SHP77 (cell line): ENCODE measurements at regions not wholly inside any gene's neighbourhood (a gene's known extent, or its start where the extent isn't known, plus 50 kb on each side); places are given as distances from the start of the nearest gene placed in this dataset.

Experiments
- DNase-seq, 2 experiments: peaks; one replicate each; lab custom pipeline; 2025; lab: John Stamatoyannopoulos, UW

- DNase-seq: no peak
These were observed 146.9 kb downstream of the TFEC start for GRCh38 chr7:115883629-115884028.

GRCh38 chr7:115881476-115881875, 149.1 kb downstream of the TFEC start:
- DNase-seq: no peak

GRCh38 chr7:115879171-115879570, 151.4 kb downstream of the TFEC start:
- DNase-seq: no peak

GRCh38 chr7:115869801-115870200, 160.8 kb downstream of the TFEC start:
- DNase-seq: no peak

GRCh38 chr7:115869190-115869589, 161.4 kb downstream of the TFEC start:
- no peak for DNase-seq

GRCh38 chr7:115868369-115868768, 162.2 kb downstream of the TFEC start:
- DNase-seq: no peak

- DNase-seq: no peak
These were observed 166.5 kb downstream of the TFEC start for GRCh38 chr7:115864082-115864481.

GRCh38 chr7:115851291-115851690, 179.3 kb downstream of the TFEC start:
- DNase-seq: peak; percentile 57 to 63

- no peak for DNase-seq
These were observed 179.8 kb downstream of the TFEC start for GRCh38 chr7:115850774-115851173.

- no peak for DNase-seq
These were observed 185.7 kb downstream of the TFEC start for GRCh38 chr7:115844857-115845256.

- no peak for DNase-seq
These were observed 189.9 kb downstream of the TFEC start for GRCh38 chr7:115840702-115841101.

- no peak for DNase-seq
These were observed 191.7 kb downstream of the TFEC start for GRCh38 chr7:115838829-115839228.

GRCh38 chr7:115831371-115831770, 199.2 kb downstream of the TFEC start:
- no peak for DNase-seq

- no peak for DNase-seq
These were observed 203.1 kb downstream of the TFEC start for GRCh38 chr7:115827305-115828045.

GRCh38 chr7:115825456-115826115, 205.0 kb downstream of the TFEC start:
- no peak for DNase-seq

- no peak for DNase-seq
These were observed 207.8 kb downstream of the TFEC start for GRCh38 chr7:115822801-115823200.

- no peak for DNase-seq
These were observed 208.2 kb downstream of the TFEC start for GRCh38 chr7:115822380-115822779.

- no peak for DNase-seq
These were observed 214.1 kb downstream of the TFEC start for GRCh38 chr7:115816318-115816974.

GRCh38 chr7:115812794-115813193, 217.8 kb downstream of the TFEC start:
- no peak for DNase-seq

- no peak for DNase-seq
These were observed 225.1 kb downstream of the TFEC start for GRCh38 chr7:115805458-115805857.

GRCh38 chr7:115802415-115802814, 228.1 kb downstream of the TFEC start:
- DNase-seq: no peak

- no peak for DNase-seq
These were observed 231.1 kb downstream of the TFEC start for GRCh38 chr7:115799430-115799829.
